ENCODE measurements at regions not wholly inside any gene's neighbourhood (a gene's known extent, or its start where the extent isn't known, plus 50 kb on each side); places are given as distances from the start of the nearest gene placed in this dataset.
"Not testable (repeated sequence)": the region's sequence is repeated elsewhere in the genome, so short reads cannot be mapped to it uniquely, and the experiment has no call there.

DNA sequence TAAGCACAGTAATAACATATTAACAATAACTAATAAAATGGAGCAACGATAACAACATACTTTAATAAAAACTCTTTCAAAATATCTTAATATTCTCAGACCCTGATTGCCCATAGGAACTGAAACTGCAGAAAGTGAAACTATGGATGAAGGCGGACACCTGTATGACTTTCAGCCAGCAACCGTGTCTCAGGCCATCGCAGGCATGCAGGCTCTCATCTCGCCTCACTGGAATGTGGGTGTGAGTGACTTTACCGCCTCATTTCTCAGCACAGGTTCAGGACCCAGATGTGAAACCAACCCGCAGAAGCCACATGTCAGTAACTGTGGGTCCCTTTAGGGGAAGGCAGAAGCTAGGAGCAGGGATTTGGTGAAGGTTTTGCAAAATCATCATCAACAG is 539.1 kb downstream of the FAM181B start:
- no peak for DNase-seq (ENCODE audit: low read depth, low spot score)
- ChIA-PET POLR2A (no interaction called here), CTCF (no interaction called here)
- no peak overlapping the region for H3K4me3 ChIP-seq (ENCODE audit: low read depth, low read length)
- no peak overlapping the region for H3K27ac ChIP-seq (ENCODE audit: low read depth, low read length)
- TF ChIP-seq, protein P1, sequence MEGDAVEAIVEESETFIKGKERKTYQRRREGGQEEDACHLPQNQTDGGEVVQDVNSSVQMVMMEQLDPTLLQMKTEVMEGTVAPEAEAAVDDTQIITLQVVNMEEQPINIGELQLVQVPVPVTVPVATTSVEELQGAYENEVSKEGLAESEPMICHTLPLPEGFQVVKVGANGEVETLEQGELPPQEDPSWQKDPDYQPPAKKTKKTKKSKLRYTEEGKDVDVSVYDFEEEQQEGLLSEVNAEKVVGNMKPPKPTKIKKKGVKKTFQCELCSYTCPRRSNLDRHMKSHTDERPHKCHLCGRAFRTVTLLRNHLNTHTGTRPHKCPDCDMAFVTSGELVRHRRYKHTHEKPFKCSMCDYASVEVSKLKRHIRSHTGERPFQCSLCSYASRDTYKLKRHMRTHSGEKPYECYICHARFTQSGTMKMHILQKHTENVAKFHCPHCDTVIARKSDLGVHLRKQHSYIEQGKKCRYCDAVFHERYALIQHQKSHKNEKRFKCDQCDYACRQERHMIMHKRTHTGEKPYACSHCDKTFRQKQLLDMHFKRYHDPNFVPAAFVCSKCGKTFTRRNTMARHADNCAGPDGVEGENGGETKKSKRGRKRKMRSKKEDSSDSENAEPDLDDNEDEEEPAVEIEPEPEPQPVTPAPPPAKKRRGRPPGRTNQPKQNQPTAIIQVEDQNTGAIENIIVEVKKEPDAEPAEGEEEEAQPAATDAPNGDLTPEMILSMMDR (IDR thresholded peaks at IDR 0.05; ENCODE audit: low read depth, low read length): no peak
- no peaks in the 10 kb centered on the region for H3K9me3 ChIP-seq (ENCODE audit: control insufficient read depth, insufficient read depth, low read length)
- H3K27me3 ChIP-seq (ENCODE audit: control insufficient read depth, insufficient read depth, low read length): no peaks in the 10 kb centered on the region

DNA sequence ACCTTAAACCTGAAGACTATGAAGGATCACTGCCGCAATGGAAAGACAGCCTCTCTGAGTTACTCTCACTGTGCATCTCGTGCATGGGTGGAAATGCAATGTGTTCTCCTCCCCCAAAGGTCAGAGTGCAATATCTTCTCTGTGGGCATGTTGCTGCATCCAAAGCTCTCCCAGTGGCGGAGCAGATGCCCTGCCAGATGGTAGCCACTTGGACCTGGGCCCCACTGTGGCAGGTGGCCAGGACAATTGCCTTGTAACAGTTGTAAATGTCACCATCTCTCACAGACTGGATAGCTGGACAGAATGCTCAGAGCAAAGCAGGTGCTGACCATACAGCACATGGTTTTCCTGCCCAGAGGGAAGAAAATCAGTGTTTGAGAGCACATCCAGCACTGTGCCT is 542.0 kb downstream of the FAM181B start:
- ChIA-PET POLR2A (no interaction called here), CTCF (no interaction called here)
- Histone ChIP-seq H3K27ac (ENCODE audit: low read depth, low read length) (no peak overlapping the region), H3K9me3 (ENCODE audit: control insufficient read depth, insufficient read depth, low read length) (no peaks in the 10 kb centered on the region), H3K27me3 (ENCODE audit: control insufficient read depth, insufficient read depth, low read length) (no peaks in the 10 kb centered on the region), H3K4me3 (ENCODE audit: low read depth, low read length) (no peak overlapping the region)
- TF ChIP-seq, protein P1 (IDR thresholded peaks at IDR 0.05; ENCODE audit: low read depth, low read length): no peak
- no peak for DNase-seq (ENCODE audit: low read depth, low spot score)

DNA sequence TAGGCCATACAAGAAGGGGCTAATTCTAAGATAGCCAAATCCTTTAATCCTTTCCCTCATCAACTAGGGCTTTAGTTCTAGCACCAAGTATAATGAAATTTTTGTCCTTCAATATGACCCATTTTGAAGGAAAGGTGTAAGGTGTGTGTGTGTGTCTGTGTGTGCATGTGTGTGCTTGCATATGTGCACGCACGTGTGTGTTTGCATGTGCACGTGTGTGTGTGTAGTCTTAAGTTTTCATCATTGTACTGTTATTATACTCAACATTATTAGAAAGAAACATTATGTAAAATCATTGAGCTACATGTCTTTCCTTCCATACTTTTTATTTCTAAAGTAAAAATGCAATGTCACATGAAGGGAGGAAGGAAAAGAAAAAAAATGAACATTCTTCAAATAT is 547.7 kb downstream of the FAM181B start:
- no peak for DNase-seq (ENCODE audit: low read depth, low spot score)
- ChIA-PET POLR2A (no interaction called here), CTCF (no interaction called here)
- TF ChIP-seq, protein P1 (IDR thresholded peaks at IDR 0.05; ENCODE audit: low read depth, low read length): no peak
- H3K27me3 ChIP-seq (ENCODE audit: control insufficient read depth, insufficient read depth, low read length): no peaks in the 10 kb centered on the region
- peaks cover 2% of the 10 kb centered on the region; the same call in 1 of the 2 replicates for H3K9me3 ChIP-seq (ENCODE audit: control insufficient read depth, insufficient read depth, low read length)
- H3K4me3 ChIP-seq (ENCODE audit: low read depth, low read length): no peak overlapping the region
- no peak overlapping the region for H3K27ac ChIP-seq (ENCODE audit: low read depth, low read length)

DNA sequence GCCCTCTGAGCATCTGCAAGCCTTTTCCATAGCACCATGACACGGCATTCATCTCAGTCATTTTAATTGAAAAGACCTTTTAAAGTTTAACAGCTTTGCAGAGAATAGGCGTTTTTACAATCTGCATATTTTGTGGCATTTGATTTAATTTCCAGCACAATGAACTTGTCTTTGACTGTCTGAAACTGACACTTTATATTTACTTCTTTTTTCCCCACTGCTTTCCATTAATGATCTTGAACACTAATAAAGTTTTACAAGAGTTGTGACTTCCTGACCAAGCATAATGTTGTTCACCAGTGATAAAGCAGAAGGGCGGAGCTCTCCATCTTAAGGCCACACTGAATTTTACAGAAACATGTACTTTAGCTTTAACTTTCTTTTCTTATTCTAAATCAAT is 548.7 kb downstream of the FAM181B start:
- Histone ChIP-seq H3K9me3 (ENCODE audit: control insufficient read depth, insufficient read depth, low read length) (peaks cover 2% of the 10 kb centered on the region; the same call in 1 of the 2 replicates), H3K27me3 (ENCODE audit: control insufficient read depth, insufficient read depth, low read length) (no peaks in the 10 kb centered on the region), H3K4me3 (ENCODE audit: low read depth, low read length) (no peak overlapping the region), H3K27ac (ENCODE audit: low read depth, low read length) (no peak overlapping the region)
- TF ChIP-seq, protein P1 (IDR thresholded peaks at IDR 0.05; ENCODE audit: low read depth, low read length): no peak
- DNase-seq (ENCODE audit: low read depth, low spot score): no peak
- ChIA-PET POLR2A (no interaction called here), CTCF (no interaction called here)

DNA sequence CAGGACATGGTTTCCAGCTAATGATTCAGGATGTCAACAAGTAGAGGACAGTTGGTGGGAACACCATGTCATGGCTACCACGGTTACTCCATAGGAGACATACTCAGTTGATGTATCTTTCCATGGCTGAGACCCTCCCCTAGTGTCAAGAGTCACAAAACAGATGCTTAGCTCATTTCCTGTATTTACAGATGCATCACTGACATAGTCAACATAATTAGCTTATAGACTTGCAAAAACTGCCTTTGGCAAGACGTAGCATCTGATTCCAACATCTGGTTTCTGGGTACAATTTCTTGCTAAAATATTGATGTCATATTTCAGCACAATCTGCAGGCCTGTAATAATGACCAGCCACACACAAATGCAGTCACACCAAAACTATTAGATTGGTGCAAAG is 550.3 kb downstream of the FAM181B start:
- no peak for DNase-seq (ENCODE audit: low read depth, low spot score)
- CTCF ChIA-PET: no interaction called here
- Histone ChIP-seq H3K4me3 (ENCODE audit: low read depth, low read length) (no peak overlapping the region), H3K27ac (ENCODE audit: low read depth, low read length) (no peak overlapping the region), H3K9me3 (ENCODE audit: control insufficient read depth, insufficient read depth, low read length) (peaks cover 2% of the 10 kb centered on the region; the same call in 1 of the 2 replicates), H3K27me3 (ENCODE audit: control insufficient read depth, insufficient read depth, low read length) (no peaks in the 10 kb centered on the region)
- POLR2A ChIA-PET: no interaction called here
- TF ChIP-seq, protein P1 (IDR thresholded peaks at IDR 0.05; ENCODE audit: low read depth, low read length): no peak

DNA sequence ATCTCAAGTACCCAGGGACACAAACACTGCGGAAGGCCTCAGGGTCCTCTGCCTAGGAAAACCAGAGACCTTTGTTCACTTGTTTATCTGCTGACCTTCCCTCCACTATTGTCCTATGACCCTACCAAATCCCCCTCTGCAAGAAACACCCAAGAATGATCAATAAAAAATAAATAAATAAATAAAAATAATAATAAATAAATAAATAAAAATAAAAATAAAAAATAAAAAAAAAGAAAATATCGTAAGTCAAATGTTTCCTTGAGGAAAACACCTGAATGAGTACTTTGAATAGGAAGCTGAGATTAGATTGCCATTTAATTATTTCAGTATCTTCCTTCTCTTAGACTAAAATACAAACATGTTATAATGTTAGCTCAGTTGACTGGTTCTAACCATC is 551.0 kb downstream of the FAM181B start:
- H3K27me3 ChIP-seq (ENCODE audit: control insufficient read depth, insufficient read depth, low read length); H3K27ac ChIP-seq (ENCODE audit: low read depth, low read length); DNase-seq (ENCODE audit: low read depth, low spot score); H3K9me3 ChIP-seq (ENCODE audit: control insufficient read depth, insufficient read depth, low read length); CTCF ChIA-PET; H3K4me3 ChIP-seq (ENCODE audit: low read depth, low read length); POLR2A ChIA-PET: not testable (repeated sequence)

DNA sequence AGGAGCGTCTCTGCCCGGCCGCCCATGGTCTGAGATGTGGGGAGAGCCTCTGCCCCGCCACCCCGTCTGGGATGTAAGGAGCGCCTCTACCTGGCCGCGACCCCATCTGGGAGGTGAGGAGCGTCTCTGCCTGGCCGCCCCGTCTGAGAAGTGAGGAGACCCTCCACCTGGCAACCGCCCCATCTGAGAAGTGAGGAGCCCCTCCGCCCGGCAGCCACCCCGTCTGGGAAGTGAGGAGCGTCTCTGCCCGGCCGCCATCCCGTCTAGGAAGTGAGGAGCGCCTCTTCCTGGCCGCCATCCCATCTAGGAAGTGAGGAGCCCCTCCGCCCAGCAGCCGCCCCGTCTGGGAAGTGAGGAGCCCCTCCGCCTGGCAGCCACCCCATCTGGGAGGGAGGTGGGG is 551.9 kb downstream of the FAM181B start:
- H3K27ac ChIP-seq (ENCODE audit: low read depth, low read length); H3K27me3 ChIP-seq (ENCODE audit: control insufficient read depth, insufficient read depth, low read length); DNase-seq (ENCODE audit: low read depth, low spot score); POLR2A ChIA-PET; H3K4me3 ChIP-seq (ENCODE audit: low read depth, low read length); CTCF ChIA-PET; H3K9me3 ChIP-seq (ENCODE audit: control insufficient read depth, insufficient read depth, low read length): not testable (repeated sequence)
